ENCODE measurements at regions not wholly inside any gene's neighbourhood (a gene's known extent, or its start where the extent isn't known, plus 50 kb on each side); places are given as distances from the start of the nearest gene placed in this dataset.
"Not testable (repeated sequence)": the region's sequence is repeated elsewhere in the genome, so short reads cannot be mapped to it uniquely, and the experiment has no call there.

DNA sequence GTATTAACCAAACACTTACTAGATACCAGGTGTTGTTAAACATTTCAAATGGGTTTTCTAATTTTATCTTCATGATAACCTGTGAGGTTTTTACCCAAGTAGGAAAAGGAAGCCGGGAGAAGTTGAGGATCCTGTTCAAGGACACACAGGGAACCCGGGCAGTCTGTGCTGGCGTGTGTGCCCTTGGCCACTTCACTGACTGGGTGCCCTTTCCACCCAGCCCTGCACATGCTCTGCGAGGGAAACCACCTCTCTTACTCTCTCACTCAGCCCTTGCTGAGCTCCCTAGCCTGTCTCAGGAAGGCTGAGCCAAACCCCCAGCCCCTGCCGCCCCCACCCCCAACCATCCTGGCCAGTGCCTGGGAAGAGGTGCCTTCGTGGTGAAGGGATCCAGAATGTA lies 51.8 kb downstream of the TEX44 start:
- TF ChIP-seq, protein P1, sequence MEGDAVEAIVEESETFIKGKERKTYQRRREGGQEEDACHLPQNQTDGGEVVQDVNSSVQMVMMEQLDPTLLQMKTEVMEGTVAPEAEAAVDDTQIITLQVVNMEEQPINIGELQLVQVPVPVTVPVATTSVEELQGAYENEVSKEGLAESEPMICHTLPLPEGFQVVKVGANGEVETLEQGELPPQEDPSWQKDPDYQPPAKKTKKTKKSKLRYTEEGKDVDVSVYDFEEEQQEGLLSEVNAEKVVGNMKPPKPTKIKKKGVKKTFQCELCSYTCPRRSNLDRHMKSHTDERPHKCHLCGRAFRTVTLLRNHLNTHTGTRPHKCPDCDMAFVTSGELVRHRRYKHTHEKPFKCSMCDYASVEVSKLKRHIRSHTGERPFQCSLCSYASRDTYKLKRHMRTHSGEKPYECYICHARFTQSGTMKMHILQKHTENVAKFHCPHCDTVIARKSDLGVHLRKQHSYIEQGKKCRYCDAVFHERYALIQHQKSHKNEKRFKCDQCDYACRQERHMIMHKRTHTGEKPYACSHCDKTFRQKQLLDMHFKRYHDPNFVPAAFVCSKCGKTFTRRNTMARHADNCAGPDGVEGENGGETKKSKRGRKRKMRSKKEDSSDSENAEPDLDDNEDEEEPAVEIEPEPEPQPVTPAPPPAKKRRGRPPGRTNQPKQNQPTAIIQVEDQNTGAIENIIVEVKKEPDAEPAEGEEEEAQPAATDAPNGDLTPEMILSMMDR (IDR thresholded peaks at IDR 0.05) = no peak
- TF ChIP-seq EP300 (IDR thresholded peaks at IDR 0.05) (no peak), POLR2AphosphoS5 (IDR thresholded peaks at IDR 0.05) (no peak), POLR2A (IDR thresholded peaks at IDR 0.05; ENCODE audit: low read depth) (no peak)
- WGBS = 82% methylated on average over 6 of the region's 6 CpGs
- DNase-seq (ENCODE audit: extremely low spot score) = no peak
- H3K36me3 ChIP-seq = no peaks in the 10 kb centered on the region
- no peaks in the 10 kb centered on the region for H3K9me3 ChIP-seq
- H3K4me3 ChIP-seq = no peak overlapping the region
- H3K27me3 ChIP-seq = no peaks in the 10 kb centered on the region
- peak overlapping the region; percentile 87 to 96 (median 95) for H3K27ac ChIP-seq (replicated peaks in 1 of 4)
- intact Hi-C loops (cut with DNase I) = no loop called here
- H3K4me1 ChIP-seq = peaks cover 57 to 71% (median 62%) of the 10 kb centered on the region in 4 donors

DNA sequence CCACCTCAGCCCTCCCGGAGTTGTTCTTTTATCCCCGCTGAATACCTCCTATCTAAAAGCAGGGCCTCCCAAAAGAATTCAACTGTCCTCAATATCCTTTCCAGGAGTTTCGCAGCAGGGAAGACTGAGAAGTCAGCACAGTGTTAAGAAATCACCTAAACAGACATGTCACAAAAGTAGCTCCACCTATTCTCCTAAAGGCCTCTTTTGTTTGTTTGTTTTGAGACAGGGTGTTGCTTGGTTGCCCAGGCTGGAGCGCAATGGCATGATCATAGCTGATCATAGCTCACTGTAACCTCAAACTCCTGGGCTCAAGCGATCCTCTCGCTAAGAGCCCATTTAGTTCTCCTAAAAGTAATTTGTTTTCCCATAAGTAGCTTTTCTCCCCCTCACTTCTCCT lies 53.8 kb downstream of the TEX44 start:
- peak overlapping the region; percentile 5 to 87 (median 40) for H3K27ac ChIP-seq (replicated peaks in 1 of 4)
- 69% methylated on average over 5 of the region's 6 CpGs for WGBS
- no peak for TF ChIP-seq POLR2A (IDR thresholded peaks at IDR 0.05; ENCODE audit: low read depth)
- TF ChIP-seq, protein P1 (IDR thresholded peaks at IDR 0.05) = no peak
- peak in 1 of 2 donors; percentile 12 for TF ChIP-seq POLR2AphosphoS5 (IDR thresholded peaks at IDR 0.05)
- TF ChIP-seq EP300 (IDR thresholded peaks at IDR 0.05) = no peak
- DNase-seq (ENCODE audit: extremely low spot score) = no peak
- no peaks in the 10 kb centered on the region for H3K36me3 ChIP-seq
- intact Hi-C loops (cut with DNase I) = no loop called here
- no peaks in the 10 kb centered on the region for H3K9me3 ChIP-seq
- peaks cover 38 to 52% (median 44%) of the 10 kb centered on the region in 4 donors for H3K4me1 ChIP-seq
- H3K27me3 ChIP-seq = no peaks in the 10 kb centered on the region
- no peak overlapping the region for H3K4me3 ChIP-seq

GRCh38 chr2:231648579-231649174 lies 56.0 kb downstream of the TEX44 start:
- intact Hi-C loops (cut with DNase I) = no loop called here
- DNase-seq (ENCODE audit: extremely low spot score) = no peak
- H3K4me3 ChIP-seq = no peak overlapping the region
- 60% methylated on average over 7 of the region's 9 CpGs for WGBS
- no peak overlapping the region for H3K27ac ChIP-seq (replicated peaks in 1 of 4)
- H3K4me1 ChIP-seq = peaks cover 23 to 32% (median 24%) of the 10 kb centered on the region in 4 donors
- no peaks in the 10 kb centered on the region for H3K36me3 ChIP-seq
- TF ChIP-seq POLR2A (IDR thresholded peaks at IDR 0.05; ENCODE audit: low read depth) = no peak
- TF ChIP-seq POLR2AphosphoS5 (IDR thresholded peaks at IDR 0.05) = peak in 1 of 2 donors; percentile 53
- TF ChIP-seq, protein P1 (IDR thresholded peaks at IDR 0.05) = peak; percentile 57 to 75 (median 70)
- no peak for TF ChIP-seq EP300 (IDR thresholded peaks at IDR 0.05)
- no peaks in the 10 kb centered on the region for H3K27me3 ChIP-seq
- H3K9me3 ChIP-seq = no peaks in the 10 kb centered on the region

DNA sequence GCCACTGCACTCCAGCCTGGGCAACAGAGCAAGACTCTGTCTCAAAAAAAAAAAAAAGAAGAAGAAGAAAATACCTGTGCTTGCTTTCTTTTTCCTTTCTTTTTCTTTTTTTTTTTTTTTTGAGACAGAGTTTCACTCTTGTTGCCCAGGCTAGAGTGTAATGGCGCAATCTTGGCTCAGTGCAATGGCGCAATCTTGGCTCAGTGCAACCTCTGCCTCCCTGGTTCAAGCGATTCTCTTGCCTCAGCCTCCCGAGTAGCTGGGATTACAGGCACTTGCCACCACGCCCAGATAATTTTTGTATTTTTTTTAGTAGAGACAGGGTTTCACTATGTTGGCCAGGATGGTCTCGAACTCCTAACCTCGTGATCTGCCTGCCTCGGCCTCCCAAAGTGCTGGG lies 56.8 kb upstream of the PTMA start:
- H3K4me1 ChIP-seq; H3K27ac ChIP-seq (replicated peaks in 1 of 4); H3K9me3 ChIP-seq; H3K4me3 ChIP-seq; intact Hi-C loops (cut with DNase I); DNase-seq (ENCODE audit: extremely low spot score); H3K27me3 ChIP-seq; H3K36me3 ChIP-seq: not testable (repeated sequence)
- 84% methylated on average over 8 of the region's 8 CpGs for WGBS

DNA sequence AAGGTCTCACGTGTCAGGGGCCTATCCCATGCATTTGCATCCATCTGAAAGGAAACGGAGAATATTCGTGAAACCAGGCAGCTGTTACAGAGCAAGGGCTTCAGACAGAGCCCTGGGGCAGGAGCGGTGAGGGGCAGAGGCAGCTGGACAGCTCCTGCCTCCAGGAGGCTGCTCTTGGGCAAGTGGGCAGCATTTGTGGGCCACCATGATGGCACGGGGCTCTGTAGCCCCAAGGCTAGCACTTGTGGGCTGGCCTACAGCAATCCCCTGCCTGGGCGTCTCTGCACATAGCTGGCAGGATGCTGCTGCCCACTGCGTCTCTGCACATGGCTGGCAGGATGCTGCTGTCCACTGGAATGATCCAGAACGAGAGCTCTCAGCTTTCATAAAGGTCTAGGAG lies 52.8 kb upstream of the PTMA start:
- H3K27ac ChIP-seq (replicated peaks in 1 of 4) = no peak overlapping the region
- intact Hi-C loops (cut with DNase I) = no loop called here
- H3K36me3 ChIP-seq = no peaks in the 10 kb centered on the region
- DNase-seq (ENCODE audit: extremely low spot score) = no peak
- H3K4me1 ChIP-seq = no peaks in the 10 kb centered on the region
- H3K4me3 ChIP-seq = no peak overlapping the region
- TF ChIP-seq POLR2A (IDR thresholded peaks at IDR 0.05; ENCODE audit: low read depth) = no peak
- TF ChIP-seq POLR2AphosphoS5 (IDR thresholded peaks at IDR 0.05) = no peak
- TF ChIP-seq, protein P1 (IDR thresholded peaks at IDR 0.05) = no peak
- no peak for TF ChIP-seq EP300 (IDR thresholded peaks at IDR 0.05)
- H3K27me3 ChIP-seq = no peaks in the 10 kb centered on the region
- H3K9me3 ChIP-seq = no peaks in the 10 kb centered on the region
- WGBS = 77% methylated on average over 7 of the region's 8 CpGs
